HG03139 (cell line): ENCODE measurements at regions not wholly inside any gene's neighbourhood (a gene's known extent, or its start where the extent isn't known, plus 50 kb on each side); places are given as distances from the start of the nearest gene placed in this dataset.
"Not testable (repeated sequence)": the region's sequence is repeated elsewhere in the genome, so short reads cannot be mapped to it uniquely, and the experiment has no call there.

Experiments
- ATAC-seq: cut with Tn5 transposase; IDR thresholded peaks from one replicate; pipeline ENCODE4 v1.9.1; 2021; ENCODE audit not compliant: unreplicated experiment

- no peak for ATAC-seq
Observed at GRCh38 chr3:5732081-5732480, 544.6 kb downstream of the EDEM1 start.

- no peak for ATAC-seq
Observed at GRCh38 chr3:5733995-5734394, 546.5 kb downstream of the EDEM1 start.

GRCh38 chr3:5735896-5736295 lies 548.4 kb downstream of the EDEM1 start:
- no peak for ATAC-seq

- no peak for ATAC-seq
Observed at GRCh38 chr3:5739299-5739935, 551.9 kb downstream of the EDEM1 start.

GRCh38 chr3:5739949-5740348 lies 552.4 kb downstream of the EDEM1 start:
- no peak for ATAC-seq

- ATAC-seq: no peak
Observed at GRCh38 chr3:5741017-5741416, 553.5 kb downstream of the EDEM1 start.

GRCh38 chr3:5750091-5750490 lies 562.6 kb downstream of the EDEM1 start:
- no peak for ATAC-seq

- ATAC-seq: no peak
Observed at GRCh38 chr3:5750874-5751640, 563.5 kb downstream of the EDEM1 start.

- peak; percentile 73 for ATAC-seq
Observed at GRCh38 chr3:5754602-5755001, 567.1 kb downstream of the EDEM1 start.

GRCh38 chr3:5756443-5756842 lies 568.9 kb downstream of the EDEM1 start:
- ATAC-seq: no peak

- peak; percentile 50 for ATAC-seq
Observed at GRCh38 chr3:5757213-5757804, 569.8 kb downstream of the EDEM1 start.

- no peak for ATAC-seq
Observed at GRCh38 chr3:5758699-5759098, 571.2 kb downstream of the EDEM1 start.

- ATAC-seq: no peak
Observed at GRCh38 chr3:5762506-5762905, 575.0 kb downstream of the EDEM1 start.

GRCh38 chr3:5766848-5767247 lies 579.3 kb downstream of the EDEM1 start:
- no peak for ATAC-seq

GRCh38 chr3:5767304-5767703 lies 579.8 kb downstream of the EDEM1 start:
- no peak for ATAC-seq

- no peak for ATAC-seq
Observed at GRCh38 chr3:5768281-5768945, 580.9 kb downstream of the EDEM1 start.

GRCh38 chr3:5769825-5770224 lies 582.3 kb downstream of the EDEM1 start:
- no peak for ATAC-seq

- ATAC-seq: no peak
Observed at GRCh38 chr3:5774337-5774736, 586.8 kb downstream of the EDEM1 start.

GRCh38 chr3:5775100-5775499 lies 587.6 kb downstream of the EDEM1 start:
- not testable (repeated sequence) for ATAC-seq

GRCh38 chr3:5784690-5785089 lies 597.2 kb downstream of the EDEM1 start:
- no peak for ATAC-seq

- no peak for ATAC-seq
Observed at GRCh38 chr3:5787861-5788488, 600.5 kb downstream of the EDEM1 start.
